ENCODE measurements at regions not wholly inside any gene's neighbourhood (a gene's known extent, or its start where the extent isn't known, plus 50 kb on each side); places are given as distances from the start of the nearest gene placed in this dataset.

GRCh38 chr14:44180975-44181374, 326.1 kb downstream of the FSCB start:
- no peak for FAIRE-seq
- no peak for ATAC-seq
- no peaks in the 10 kb centered on the region for H3K79me2 ChIP-seq (ENCODE audit: insufficient read depth, low read length)
- no peaks in the 10 kb centered on the region for H3K36me3 ChIP-seq (replicated peaks in 1 of 2; ENCODE audit: control insufficient read depth in 1 of 2, insufficient read depth in 2 of 2, low read length in 2 of 2)
- POLR2A ChIA-PET: no interaction called here
- BruUV-seq (replicated peaks): no TSS peak
- 0% methylated on average over 1 of the region's 1 CpG for WGBS (ENCODE audit: low lambda C conversion rate)
- H3K4me1 ChIP-seq (ENCODE audit: insufficient read depth, low read length): no peaks in the 10 kb centered on the region
- H3K27me3 ChIP-seq (ENCODE audit: control insufficient read depth in 1 of 2, insufficient read depth in 2 of 2, low read length in 2 of 2): no peaks in the 10 kb centered on the region
- peaks cover 30% of the 10 kb centered on the region for H3K9me3 ChIP-seq (ENCODE audit: low read length)
- intact Hi-C loops (cut with micrococcal nuclease; ENCODE audit: unreplicated experiment) (no loop called here), in situ Hi-C loops (cut with HindIII; ENCODE audit: extremely low pct_ligation_motif_present, low pct_unique_long_range_greater_than_20kb) (no loop called here)
- no peak overlapping the region for H2AFZ ChIP-seq (ENCODE audit: low read length)
- CTCF ChIA-PET (ENCODE audit: low intra/inter-chr PET ratio, low total read pairs): no interaction called here
- H3K4me3 ChIP-seq (replicated peaks in 1 of 3; ENCODE audit: insufficient read depth in 1 of 3, low read depth in 2 of 3, low read length in 3 of 3): no peak overlapping the region
- no peaks in the 10 kb centered on the region for H4K20me1 ChIP-seq (ENCODE audit: insufficient read depth, low read length)
- H3K4me2 ChIP-seq (ENCODE audit: low read depth, low read length): no peak overlapping the region
- no peak for DNase-seq (ENCODE audit: low spot score)
- no peak overlapping the region for H3K27ac ChIP-seq (ENCODE audit: extremely low read length, insufficient read depth, low read length)
- TF ChIP-seq AFF4 (CRISPR knock-in tag; IDR thresholded peaks at IDR 0.05): no peak
- no peak for TF ChIP-seq TARDBP (CRISPR knock-in tag; IDR thresholded peaks at IDR 0.05)
- TF ChIP-seq ZBTB4 (CRISPR knock-in tag; IDR thresholded peaks at IDR 0.05; ENCODE audit: borderline replicate concordance): no peak
- no peak for TF ChIP-seq YEATS4 (CRISPR knock-in tag; IDR thresholded peaks at IDR 0.05; ENCODE audit: borderline replicate concordance)
- TF ChIP-seq TFDP1 (CRISPR knock-in tag; IDR thresholded peaks at IDR 0.05; ENCODE audit: borderline replicate concordance): no peak
- TF ChIP-seq SNAI1 (CRISPR knock-in tag; IDR thresholded peaks at IDR 0.05; ENCODE audit: borderline replicate concordance): no peak
- no peak for TF ChIP-seq MEIS2 (CRISPR knock-in tag; IDR thresholded peaks at IDR 0.05)
- TF ChIP-seq AKNA (CRISPR knock-in tag; IDR thresholded peaks at IDR 0.05; ENCODE audit: borderline replicate concordance): no peak
- no peak for TF ChIP-seq THAP11 (CRISPR knock-in tag; IDR thresholded peaks at IDR 0.05)
- no peak for TF ChIP-seq KLF6 (CRISPR knock-in tag; IDR thresholded peaks at IDR 0.05)
- no peak for TF ChIP-seq ZNF7 (CRISPR knock-in tag; IDR thresholded peaks at IDR 0.05)
- no peak for TF ChIP-seq MLLT10 (CRISPR knock-in tag; IDR thresholded peaks at IDR 0.05)
- no peak for TF ChIP-seq PAX8 (CRISPR knock-in tag; IDR thresholded peaks at IDR 0.05; ENCODE audit: borderline replicate concordance)
- no peak overlapping the region for H3K9ac ChIP-seq (ENCODE audit: insufficient read depth, low read depth, low read length)
